Activated naive CD4-positive, alpha-beta T cell treated with anti-CD3 and anti-CD28 coated beads for 36 hours (primary cell): ENCODE measurements at regions not wholly inside any gene's neighbourhood (a gene's known extent, or its start where the extent isn't known, plus 50 kb on each side); places are given as distances from the start of the nearest gene placed in this dataset.
"Not testable (repeated sequence)": the region's sequence is repeated elsewhere in the genome, so short reads cannot be mapped to it uniquely, and the experiment has no call there.

Experiments
- CTCF ChIA-PET: fragments of 350-600 bp; sonication (Branson Sonifier 250); formaldehyde crosslinking; loops from one replicate; lab custom pipeline; 2021; ENCODE audit warnings: antibody characterized with exemption; lab: Charles Lee
- DNase-seq: peaks from one replicate; pipeline ENCODE4 v3.0.0-alpha.2; 2020
- H3K27ac Mint-ChIP-seq: one replicate; pipeline ENCODE4 v1.8.0; 2021; ENCODE audit warnings: mild to moderate bottlenecking, mixed read lengths
- H3K27me3 Mint-ChIP-seq: one replicate; pipeline ENCODE4 v1.8.0; 2021; ENCODE audit warnings: low read depth, mixed read lengths
- H3K36me3 Mint-ChIP-seq: one replicate; pipeline ENCODE4 v1.8.0; 2021; ENCODE audit warnings: low read depth, mixed read lengths
- H3K4me1 Mint-ChIP-seq: one replicate; pipeline ENCODE4 v1.8.0; 2021; ENCODE audit warnings: low read depth, mixed read lengths
- H3K4me3 Mint-ChIP-seq: one replicate; pipeline ENCODE4 v1.8.0; 2021; ENCODE audit warnings: mild to moderate bottlenecking, moderate library complexity, mixed read lengths
- H3K9me3 Mint-ChIP-seq: one replicate; pipeline ENCODE4 v1.8.0; 2021; ENCODE audit warnings: mixed read lengths
- intact Hi-C: fragments of 100-400 bp; cut with micrococcal nuclease; formaldehyde crosslinking; loops from one replicate; pipeline ENCODE4 v1.15.1; 2023

DNA sequence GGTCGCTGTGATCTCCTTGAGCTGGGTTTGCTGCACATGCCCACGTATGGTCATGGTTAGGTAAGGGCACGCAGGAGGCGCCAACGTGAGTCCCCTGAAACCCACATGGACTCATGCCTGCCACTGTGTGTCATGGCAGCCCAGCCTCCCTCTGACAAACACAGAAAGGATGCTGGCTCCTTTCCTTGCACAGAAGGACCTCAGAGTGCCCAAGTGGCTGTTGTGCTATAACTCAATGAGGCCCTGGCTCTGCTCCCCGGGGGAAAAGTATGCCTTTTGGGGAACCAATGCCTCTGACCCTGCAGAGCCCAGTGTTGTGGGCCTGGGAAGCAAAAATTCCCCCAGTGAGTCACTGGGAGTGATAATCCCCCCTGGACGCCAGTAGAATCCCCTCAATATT, 233.9 kb downstream of the VAPA start:
- CTCF ChIA-PET: no interaction called here
- no peak overlapping the region for H3K27ac Mint-ChIP-seq
- H3K36me3 Mint-ChIP-seq: no peaks in the 10 kb centered on the region
- peaks cover 4% of the 10 kb centered on the region for H3K9me3 Mint-ChIP-seq
- DNase-seq: no peak
- H3K4me3 Mint-ChIP-seq: no peak overlapping the region
- no peaks in the 10 kb centered on the region for H3K4me1 Mint-ChIP-seq
- H3K27me3 Mint-ChIP-seq: peaks cover 1% of the 10 kb centered on the region
- intact Hi-C loops: no loop called here

DNA sequence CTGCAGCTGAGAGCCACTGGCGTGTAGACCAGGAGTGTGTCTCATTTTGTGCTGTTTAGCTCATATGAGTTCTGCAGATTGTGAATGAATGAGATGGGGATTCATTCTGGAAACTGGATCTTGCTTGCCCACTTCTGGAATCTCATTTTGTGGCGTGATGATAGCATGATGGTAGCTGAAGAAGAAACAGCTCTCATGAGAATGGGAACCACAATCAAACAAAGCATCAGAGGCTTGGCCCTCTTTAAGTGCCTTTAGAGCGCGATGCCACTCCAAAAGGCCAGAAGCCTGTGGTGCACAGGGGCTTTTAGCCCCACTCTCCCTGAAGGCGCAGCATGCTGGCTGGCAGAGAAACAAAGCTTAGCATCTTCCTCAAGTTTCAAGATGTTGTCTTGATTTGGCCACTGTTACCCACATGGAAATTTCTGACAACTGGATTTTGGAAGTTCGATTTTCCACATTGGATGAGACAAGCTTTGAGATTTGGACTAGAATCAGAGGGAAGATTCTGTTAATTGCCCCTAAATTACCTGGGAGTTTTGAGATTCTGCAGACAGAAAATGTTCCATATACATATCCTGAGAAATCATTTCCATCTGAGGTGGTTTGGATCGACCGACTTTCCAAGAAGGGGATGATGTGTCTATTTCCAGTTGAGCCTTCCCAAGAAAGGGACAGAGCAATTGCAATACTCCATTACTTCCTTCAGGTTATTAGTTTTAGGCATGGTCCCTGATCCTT, 234.5 kb downstream of the VAPA start:
- no peaks in the 10 kb centered on the region for H3K36me3 Mint-ChIP-seq
- no peak for DNase-seq
- H3K27me3 Mint-ChIP-seq: no peaks in the 10 kb centered on the region
- H3K9me3 Mint-ChIP-seq: peaks cover 4% of the 10 kb centered on the region
- CTCF ChIA-PET: no interaction called here
- H3K27ac Mint-ChIP-seq: no peak overlapping the region
- H3K4me3 Mint-ChIP-seq: no peak overlapping the region
- H3K4me1 Mint-ChIP-seq: no peaks in the 10 kb centered on the region
- intact Hi-C loops: no loop called here

- H3K4me3 Mint-ChIP-seq: no peak overlapping the region
- CTCF ChIA-PET: no interaction called here
- no peak for DNase-seq
- no peak overlapping the region for H3K27ac Mint-ChIP-seq
- H3K4me1 Mint-ChIP-seq: no peaks in the 10 kb centered on the region
- no peaks in the 10 kb centered on the region for H3K36me3 Mint-ChIP-seq
- H3K27me3 Mint-ChIP-seq: no peaks in the 10 kb centered on the region
- intact Hi-C loops: no loop called here
- peaks cover 4% of the 10 kb centered on the region for H3K9me3 Mint-ChIP-seq
Measured at GRCh38 chr18:10149768-10150556, 236.1 kb downstream of the VAPA start.

DNA sequence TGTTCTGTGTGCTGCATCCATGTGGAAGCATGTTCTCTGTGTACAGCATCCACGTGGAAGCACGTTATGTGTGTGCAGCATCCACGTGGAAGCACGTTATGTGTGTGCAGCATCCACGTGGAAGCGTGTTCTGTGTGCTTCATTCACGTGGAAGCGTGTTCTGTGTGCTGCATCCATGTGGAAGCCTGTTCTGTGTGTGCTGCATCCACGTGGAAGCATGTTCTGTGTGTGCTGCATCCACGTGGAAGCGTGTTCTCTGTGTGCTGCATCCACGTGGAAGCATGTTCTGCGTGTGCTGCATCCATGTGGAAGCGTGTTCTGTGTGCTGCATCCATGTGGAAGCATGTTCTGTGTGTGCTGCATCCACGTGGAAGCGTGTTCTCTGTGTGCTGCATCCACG, 236.8 kb downstream of the VAPA start:
- H3K27ac Mint-ChIP-seq, H3K36me3 Mint-ChIP-seq, intact Hi-C loops, H3K27me3 Mint-ChIP-seq, CTCF ChIA-PET, H3K4me1 Mint-ChIP-seq, H3K9me3 Mint-ChIP-seq, DNase-seq, H3K4me3 Mint-ChIP-seq: not testable (repeated sequence)

GRCh38 chr18:10152475-10152874, 238.7 kb downstream of the VAPA start:
- no peak overlapping the region for H3K27ac Mint-ChIP-seq
- H3K9me3 Mint-ChIP-seq: peaks cover 4% of the 10 kb centered on the region
- no peaks in the 10 kb centered on the region for H3K4me1 Mint-ChIP-seq
- no peaks in the 10 kb centered on the region for H3K36me3 Mint-ChIP-seq
- H3K27me3 Mint-ChIP-seq: no peaks in the 10 kb centered on the region
- no peak for DNase-seq
- H3K4me3 Mint-ChIP-seq: no peak overlapping the region
- CTCF ChIA-PET: interaction anchor here (0.6 kb wide), 1 partner anchor 65 kb away, joined by 3 read pairs; no protein-coding TSS in a partner anchor
- intact Hi-C loops: no loop called here

DNA sequence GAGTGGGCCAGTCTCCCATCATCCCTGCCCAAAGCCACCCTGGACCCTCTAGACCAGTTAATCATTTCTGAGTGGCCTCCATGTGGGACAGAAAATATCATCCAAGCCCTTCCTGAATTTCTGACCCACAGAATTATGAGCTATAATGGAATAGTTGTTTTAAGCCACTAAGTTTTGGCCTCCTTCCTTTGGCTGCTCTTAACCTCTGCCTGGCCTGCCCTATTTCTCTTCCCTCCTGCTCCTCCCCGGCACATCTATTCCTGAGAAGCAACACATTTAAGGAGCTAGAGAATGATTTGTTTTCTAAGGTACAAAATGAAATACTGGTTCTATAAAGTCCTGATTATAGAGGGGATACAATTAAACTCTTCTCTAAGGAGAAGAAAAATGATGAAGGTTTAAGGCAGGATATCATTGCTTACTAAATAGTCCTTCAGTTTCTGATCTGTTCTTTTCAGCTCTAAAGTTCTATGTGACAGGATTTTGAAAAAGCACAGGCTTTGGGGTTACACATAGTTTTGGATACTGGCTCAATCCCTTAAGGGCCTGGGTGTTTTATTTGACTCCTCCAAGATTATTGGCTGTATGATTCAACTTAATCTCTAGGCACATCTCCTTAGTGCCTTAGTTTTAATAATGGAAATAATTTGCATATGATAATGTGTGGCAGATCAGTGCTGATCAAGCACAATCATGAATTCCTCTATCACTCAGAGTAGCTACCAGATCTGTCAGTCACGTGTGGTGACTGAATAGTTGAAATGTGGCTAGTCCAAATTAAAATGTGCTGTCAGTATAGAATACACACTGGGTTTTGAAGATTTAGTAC, 240.3 kb downstream of the VAPA start:
- Mint-ChIP-seq H3K27ac (no peak overlapping the region), H3K4me1 (no peaks in the 10 kb centered on the region), H3K27me3 (no peaks in the 10 kb centered on the region), H3K36me3 (no peaks in the 10 kb centered on the region), H3K9me3 (peaks cover 4% of the 10 kb centered on the region), H3K4me3 (no peak overlapping the region)
- CTCF ChIA-PET: no interaction called here
- DNase-seq: no peak
- intact Hi-C loops: no loop called here

- Mint-ChIP-seq H3K36me3 (no peaks in the 10 kb centered on the region), H3K27me3 (no peaks in the 10 kb centered on the region), H3K4me3 (no peak overlapping the region), H3K9me3 (no peaks in the 10 kb centered on the region), H3K4me1 (no peaks in the 10 kb centered on the region), H3K27ac (no peak overlapping the region)
- DNase-seq: no peak
- CTCF ChIA-PET: no interaction called here
- intact Hi-C loops: no loop called here
Measured at GRCh38 chr18:10157706-10158105, 243.9 kb downstream of the VAPA start.

DNA sequence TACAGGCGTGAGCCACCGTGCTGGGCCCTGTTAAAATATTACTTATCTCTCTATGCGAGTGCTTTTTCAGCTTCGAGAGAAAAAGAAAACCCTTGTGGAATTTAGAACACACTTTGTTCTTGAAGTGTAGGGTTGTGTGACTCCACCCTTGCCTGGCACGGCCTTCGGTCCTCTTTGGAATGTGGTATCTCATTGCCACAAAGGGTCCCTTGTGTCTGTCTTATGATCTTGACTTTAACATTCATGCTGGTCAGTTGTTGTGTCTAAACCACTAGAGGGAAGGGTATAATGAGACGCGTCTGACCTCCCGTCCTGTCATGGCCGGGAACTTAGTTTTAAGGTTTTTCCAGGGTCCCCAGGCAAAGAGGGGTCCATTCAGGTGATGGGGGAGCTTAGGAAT, 246.4 kb downstream of the VAPA start:
- no peaks in the 10 kb centered on the region for H3K9me3 Mint-ChIP-seq
- intact Hi-C loops: no loop called here
- H3K27ac Mint-ChIP-seq: no peak overlapping the region
- no peaks in the 10 kb centered on the region for H3K27me3 Mint-ChIP-seq
- no peak for DNase-seq
- CTCF ChIA-PET: interaction anchor here (0.6 kb wide), 1 partner anchor 41 kb away, joined by 3 read pairs; no protein-coding TSS in a partner anchor
- H3K4me3 Mint-ChIP-seq: no peak overlapping the region
- no peaks in the 10 kb centered on the region for H3K4me1 Mint-ChIP-seq
- no peaks in the 10 kb centered on the region for H3K36me3 Mint-ChIP-seq

GRCh38 chr18:10161315-10161714, 247.5 kb downstream of the VAPA start:
- intact Hi-C loops: no loop called here
- CTCF ChIA-PET: no interaction called here

GRCh38 chr18:10162340-10162739, 248.5 kb downstream of the VAPA start:
- no peaks in the 10 kb centered on the region for H3K36me3 Mint-ChIP-seq
- CTCF ChIA-PET: no interaction called here
- no peak overlapping the region for H3K27ac Mint-ChIP-seq
- no peak for DNase-seq
- intact Hi-C loops: no loop called here
- no peaks in the 10 kb centered on the region for H3K27me3 Mint-ChIP-seq
- no peaks in the 10 kb centered on the region for H3K4me1 Mint-ChIP-seq
- H3K4me3 Mint-ChIP-seq: no peak overlapping the region
- H3K9me3 Mint-ChIP-seq: no peaks in the 10 kb centered on the region

More at GRCh38 chr18:10161315-10161714, 247.5 kb downstream of the VAPA start:
- Mint-ChIP-seq H3K4me3 (no peak overlapping the region), H3K36me3 (no peaks in the 10 kb centered on the region), H3K4me1 (no peaks in the 10 kb centered on the region), H3K27ac (no peak overlapping the region), H3K9me3 (no peaks in the 10 kb centered on the region), H3K27me3 (no peaks in the 10 kb centered on the region)
- no peak for DNase-seq

DNA sequence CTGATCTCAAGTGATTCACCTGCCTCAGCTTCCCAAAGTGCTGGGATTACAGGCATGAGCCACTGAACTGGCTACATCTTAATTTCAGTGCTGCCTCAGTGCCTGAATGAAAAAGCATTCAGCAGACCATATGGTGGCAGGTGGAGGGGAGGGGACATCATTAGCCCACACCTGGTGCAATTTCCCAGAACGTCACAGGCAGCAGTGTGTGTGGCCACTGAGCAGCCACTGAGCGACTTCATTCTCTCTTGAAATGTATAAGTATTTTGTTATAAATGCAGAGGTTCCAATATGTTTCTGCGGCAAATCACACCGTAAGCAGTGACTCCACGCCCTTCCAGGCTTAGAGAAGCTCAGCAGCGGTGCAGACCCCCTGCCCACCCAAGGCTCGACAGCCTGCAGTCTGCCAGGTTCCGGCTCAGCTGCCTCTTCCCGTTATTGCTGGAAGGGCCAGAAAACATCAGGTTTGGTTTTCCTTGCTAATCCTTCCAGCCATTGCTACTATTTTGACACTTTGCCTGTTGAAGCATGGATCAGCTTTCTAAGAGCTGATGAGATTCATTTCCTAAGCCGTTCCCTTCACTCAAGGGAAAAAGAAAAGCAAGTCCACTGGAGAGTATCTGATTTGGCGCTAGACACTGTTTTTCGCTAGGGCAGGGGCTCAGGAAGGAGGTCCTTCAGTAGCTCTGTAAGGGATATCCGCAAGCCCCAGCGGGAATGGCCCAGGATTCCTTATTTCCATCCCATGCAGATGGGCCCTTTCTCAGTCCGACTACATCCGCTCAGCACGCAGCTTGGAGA, 250.7 kb downstream of the VAPA start:
- H3K27me3 Mint-ChIP-seq: no peaks in the 10 kb centered on the region
- H3K27ac Mint-ChIP-seq: no peak overlapping the region
- no peak for DNase-seq
- H3K9me3 Mint-ChIP-seq: no peaks in the 10 kb centered on the region
- intact Hi-C loops: no loop called here
- H3K36me3 Mint-ChIP-seq: no peaks in the 10 kb centered on the region
- H3K4me1 Mint-ChIP-seq: no peaks in the 10 kb centered on the region
- CTCF ChIA-PET: no interaction called here
- no peak overlapping the region for H3K4me3 Mint-ChIP-seq
